ENCODE measurements at regions not wholly inside any gene's neighbourhood (a gene's known extent, or its start where the extent isn't known, plus 50 kb on each side); places are given as distances from the start of the nearest gene placed in this dataset.

- TF ChIP-seq, protein P1, sequence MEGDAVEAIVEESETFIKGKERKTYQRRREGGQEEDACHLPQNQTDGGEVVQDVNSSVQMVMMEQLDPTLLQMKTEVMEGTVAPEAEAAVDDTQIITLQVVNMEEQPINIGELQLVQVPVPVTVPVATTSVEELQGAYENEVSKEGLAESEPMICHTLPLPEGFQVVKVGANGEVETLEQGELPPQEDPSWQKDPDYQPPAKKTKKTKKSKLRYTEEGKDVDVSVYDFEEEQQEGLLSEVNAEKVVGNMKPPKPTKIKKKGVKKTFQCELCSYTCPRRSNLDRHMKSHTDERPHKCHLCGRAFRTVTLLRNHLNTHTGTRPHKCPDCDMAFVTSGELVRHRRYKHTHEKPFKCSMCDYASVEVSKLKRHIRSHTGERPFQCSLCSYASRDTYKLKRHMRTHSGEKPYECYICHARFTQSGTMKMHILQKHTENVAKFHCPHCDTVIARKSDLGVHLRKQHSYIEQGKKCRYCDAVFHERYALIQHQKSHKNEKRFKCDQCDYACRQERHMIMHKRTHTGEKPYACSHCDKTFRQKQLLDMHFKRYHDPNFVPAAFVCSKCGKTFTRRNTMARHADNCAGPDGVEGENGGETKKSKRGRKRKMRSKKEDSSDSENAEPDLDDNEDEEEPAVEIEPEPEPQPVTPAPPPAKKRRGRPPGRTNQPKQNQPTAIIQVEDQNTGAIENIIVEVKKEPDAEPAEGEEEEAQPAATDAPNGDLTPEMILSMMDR (IDR thresholded peaks at IDR 0.05; ENCODE audit: poor library complexity) = no peak
- TF ChIP-seq EZH2 (IDR thresholded peaks at IDR 0.05; ENCODE audit: borderline replicate concordance) (no peak), EZH2phosphoT487 (IDR thresholded peaks at IDR 0.05; ENCODE audit: low read depth, severe bottlenecking, unreplicated experiment) (no peak)
These were observed 373.1 kb downstream of the TMEM114 start for GRCh38 chr16:8217201-8217600.
